D721Med (cell line): ENCODE measurements at regions not wholly inside any gene's neighbourhood (a gene's known extent, or its start where the extent isn't known, plus 50 kb on each side); places are given as distances from the start of the nearest gene placed in this dataset.

ENCODE experiments used
- DNase-seq: peaks from one replicate; pipeline ENCODE4 v3.0.0; 2011; ENCODE audit warnings: low spot score; ENCODE audit not compliant: insufficient read length
- FAIRE-seq: peaks from 2 replicates; lab custom pipeline; 2011; peaks lifted over from hg19 to GRCh38; lab: Jason Lieb, UNC
- CTCF ChIP-seq: IDR thresholded peaks from 2 replicates; pipeline ENCODE4 v1.5.1; 2012; ENCODE audit warnings: mild to moderate bottlenecking, control low read depth; ENCODE audit not compliant: insufficient read depth; ENCODE audit errors: missing control alignments

- TF ChIP-seq CTCF = peak; percentile 44
- no peak for FAIRE-seq
- no peak for DNase-seq
Measured at GRCh38 chr4:24476282-24476681, 108.1 kb downstream of the DHX15 start.

- FAIRE-seq (no peak), DNase-seq (peak; percentile 40)
- TF ChIP-seq CTCF = no peak
Measured at GRCh38 chr4:24475756-24476155, 108.6 kb downstream of the DHX15 start.

- peak; percentile 20 for TF ChIP-seq CTCF
- DNase-seq (no peak), FAIRE-seq (no peak)
Measured at GRCh38 chr4:24473309-24473721, 111.0 kb downstream of the DHX15 start.

GRCh38 chr4:24472514-24473308, 111.6 kb downstream of the DHX15 start:
- TF ChIP-seq CTCF = peak; percentile 58
- FAIRE-seq (no peak), DNase-seq (peak; percentile 61)

- TF ChIP-seq CTCF = no peak
- DNase-seq (no peak), FAIRE-seq (no peak)
Measured at GRCh38 chr4:24472161-24472510, 112.2 kb downstream of the DHX15 start.

GRCh38 chr4:24471486-24472160, 112.7 kb downstream of the DHX15 start:
- FAIRE-seq = no peak
- no peak for TF ChIP-seq CTCF
- DNase-seq = no peak
